HG03460 (cell line): ENCODE measurements at regions not wholly inside any gene's neighbourhood (a gene's known extent, or its start where the extent isn't known, plus 50 kb on each side); places are given as distances from the start of the nearest gene placed in this dataset.

Experiments used
- ATAC-seq: cut with Tn5 transposase; IDR thresholded peaks from one replicate; pipeline ENCODE4 v1.9.1; 2021; ENCODE audit not compliant: unreplicated experiment

- ATAC-seq: no peak
Measured at GRCh38 chr1:216927633-216928032, 204.4 kb upstream of the ESRRG start.

GRCh38 chr1:216926720-216927510 lies 203.7 kb upstream of the ESRRG start:
- no peak for ATAC-seq

- ATAC-seq: no peak
Measured at GRCh38 chr1:216925962-216926625, 202.9 kb upstream of the ESRRG start.

GRCh38 chr1:216924732-216925131 lies 201.5 kb upstream of the ESRRG start:
- ATAC-seq: no peak

- no peak for ATAC-seq
Measured at GRCh38 chr1:216923601-216924000, 200.4 kb upstream of the ESRRG start.

- no peak for ATAC-seq
Measured at GRCh38 chr1:216922406-216922805, 199.2 kb upstream of the ESRRG start.

DNA sequence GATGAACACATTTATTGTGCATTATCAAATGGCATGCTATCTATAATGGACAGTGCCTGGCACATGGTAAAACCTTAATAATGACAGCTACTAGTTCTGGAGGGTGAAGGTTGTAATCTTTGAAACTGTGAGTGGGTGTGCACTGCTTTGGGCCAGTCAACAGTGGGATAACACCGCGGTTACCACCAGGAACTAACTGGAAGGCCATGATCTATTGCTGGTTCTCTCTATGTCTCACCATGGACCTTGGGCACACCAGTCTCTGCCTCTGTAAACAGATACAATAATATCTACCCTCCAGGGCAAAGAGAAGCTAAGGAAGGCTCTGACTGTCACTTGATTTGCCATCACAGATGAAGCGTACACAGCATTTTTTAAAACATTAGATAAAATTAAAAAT lies 198.6 kb upstream of the ESRRG start:
- ATAC-seq: no peak

DNA sequence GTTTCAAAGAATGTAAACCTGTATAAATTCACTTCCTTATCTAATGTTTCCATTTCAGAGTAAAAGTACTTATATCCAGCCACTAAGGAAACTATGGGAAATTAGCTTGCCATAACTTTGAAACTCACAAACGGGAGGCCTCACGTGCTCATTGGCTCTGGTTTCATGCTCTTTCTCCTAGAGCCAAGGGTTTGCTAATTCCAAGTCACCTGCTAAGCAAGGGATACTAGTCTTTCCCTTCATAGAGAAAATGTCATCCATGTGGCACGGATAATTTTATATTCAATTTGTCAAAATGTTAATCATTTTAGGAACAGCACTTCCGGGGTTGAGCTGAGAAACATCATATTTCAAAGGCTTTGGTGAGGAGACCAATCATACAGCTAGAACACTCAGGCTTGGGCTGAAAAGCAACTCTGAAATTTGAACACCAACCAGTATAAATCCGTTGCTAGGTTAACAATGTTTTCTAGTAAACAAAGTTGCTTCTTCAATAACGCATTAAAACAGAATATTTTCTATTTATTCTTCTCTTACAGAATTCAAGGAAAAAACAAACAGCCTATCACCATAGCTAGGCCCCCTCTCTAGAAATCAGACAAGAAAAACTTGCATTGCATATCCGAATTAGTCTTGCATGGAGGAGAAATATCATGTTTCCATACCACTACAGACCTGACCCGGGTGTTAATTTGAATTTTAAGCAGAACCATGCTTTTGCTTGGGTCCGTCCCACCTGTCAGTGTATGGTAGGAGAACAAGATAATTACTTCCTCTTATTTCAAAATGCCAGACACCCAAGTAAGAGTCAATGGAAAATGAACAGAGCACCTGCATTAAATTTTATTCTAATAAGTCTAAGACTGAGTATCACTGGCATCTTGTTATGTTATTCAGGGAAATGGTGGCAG lies 196.1 kb upstream of the ESRRG start:
- no peak for ATAC-seq

DNA sequence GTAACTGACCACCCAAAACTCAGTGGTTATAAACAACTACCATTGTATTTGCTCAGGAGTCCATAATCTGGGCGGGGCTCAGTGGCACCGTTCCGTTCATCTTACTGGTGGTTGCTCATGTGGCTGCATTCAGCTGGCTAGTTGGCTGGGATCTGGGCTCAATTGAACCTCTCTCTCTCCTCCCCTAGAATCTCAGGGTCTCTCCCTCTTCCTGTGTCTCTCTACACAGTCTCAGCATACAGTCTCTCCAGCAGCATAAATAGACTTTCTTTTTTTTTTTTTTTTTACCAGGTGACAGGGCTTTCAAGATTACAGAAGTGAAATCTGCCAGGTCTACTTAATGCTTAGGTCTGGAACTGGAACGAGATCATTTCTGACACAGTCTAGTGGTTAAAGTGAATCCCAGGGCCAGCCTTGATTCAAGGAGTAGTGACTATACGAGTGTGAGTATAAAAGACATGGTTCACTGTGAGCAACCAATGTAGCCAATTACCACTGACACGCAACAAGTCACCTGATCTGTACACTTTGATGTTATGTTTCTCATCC lies 193.7 kb upstream of the ESRRG start:
- no peak for ATAC-seq

GRCh38 chr1:216914974-216915373 lies 191.7 kb upstream of the ESRRG start:
- no peak for ATAC-seq

GRCh38 chr1:216913976-216914375 lies 190.7 kb upstream of the ESRRG start:
- ATAC-seq: no peak

DNA sequence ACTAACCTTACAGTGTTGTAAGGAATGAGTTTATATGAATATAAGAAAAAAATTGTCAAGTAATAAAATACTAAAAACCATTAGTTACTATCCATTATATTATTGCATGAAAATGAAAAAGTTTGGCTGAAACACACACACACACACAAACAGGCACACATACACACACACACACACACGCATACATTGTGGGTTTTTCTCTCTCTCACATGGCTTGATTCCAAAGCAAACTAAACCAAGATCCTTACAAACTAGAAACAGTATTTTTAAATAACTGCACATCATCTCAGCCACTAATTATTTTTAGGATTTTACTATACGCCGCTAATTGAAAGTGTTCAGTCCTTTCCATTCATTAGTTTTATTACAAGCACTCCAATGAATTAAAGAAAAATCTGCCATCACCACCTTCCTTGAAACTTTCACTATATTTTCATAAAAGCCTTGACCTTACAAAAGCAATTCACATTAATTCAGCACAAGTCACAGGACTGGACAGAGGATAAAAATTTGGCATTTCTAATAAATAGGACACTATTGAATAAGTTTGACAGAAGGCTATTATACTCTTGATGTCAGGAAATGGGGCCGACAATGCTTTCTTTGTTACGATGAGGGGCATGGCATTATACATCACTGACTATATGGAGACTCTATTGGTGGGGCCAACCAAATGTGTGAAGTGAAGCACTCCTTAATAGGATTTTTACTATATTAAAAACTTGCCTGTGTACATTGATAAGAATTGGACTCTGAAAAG lies 187.0 kb upstream of the ESRRG start:
- no peak for ATAC-seq

DNA sequence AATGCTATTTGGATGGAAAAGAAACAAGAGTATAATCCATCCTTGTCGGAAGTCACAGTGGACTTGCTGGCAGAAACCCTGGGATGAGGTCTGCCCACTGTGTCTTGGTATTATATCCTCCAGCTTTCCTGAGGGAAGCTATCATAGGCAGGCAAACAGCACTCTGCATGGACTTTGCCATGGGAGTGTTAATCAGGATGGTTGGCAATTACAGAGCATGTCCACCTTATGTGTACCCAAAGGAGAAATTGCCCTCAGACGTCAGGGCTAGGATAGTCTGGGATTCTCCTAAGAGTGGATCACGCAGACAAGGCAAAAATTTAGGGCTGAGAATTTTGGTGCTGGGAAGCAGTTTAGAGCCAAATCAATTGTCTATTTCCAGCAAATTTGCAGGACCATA lies 184.9 kb upstream of the ESRRG start:
- no peak for ATAC-seq

DNA sequence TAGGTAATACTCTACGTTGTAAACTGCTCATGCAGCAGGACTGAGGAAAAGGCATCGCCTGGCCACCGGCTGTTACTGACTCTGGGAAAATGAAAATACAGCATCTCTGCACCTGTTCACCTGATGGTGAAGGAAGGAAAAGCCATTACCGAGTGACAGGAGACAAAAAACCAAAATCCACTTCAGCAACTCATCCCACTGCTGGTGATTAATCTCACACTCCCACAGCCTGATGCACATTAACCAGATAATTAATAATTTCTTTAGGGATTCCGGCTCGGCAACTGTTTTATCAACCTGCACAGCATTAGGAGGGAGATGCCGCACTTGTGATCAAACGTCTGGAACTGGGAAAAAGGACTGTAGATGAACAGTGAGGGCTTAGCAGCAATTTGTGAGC lies 183.9 kb upstream of the ESRRG start:
- ATAC-seq: no peak

- no peak for ATAC-seq
Measured at GRCh38 chr1:216905781-216906180, 182.6 kb upstream of the ESRRG start.

- ATAC-seq: no peak
Measured at GRCh38 chr1:216905137-216905536, 181.9 kb upstream of the ESRRG start.

GRCh38 chr1:216904471-216904870 lies 181.2 kb upstream of the ESRRG start:
- no peak for ATAC-seq

DNA sequence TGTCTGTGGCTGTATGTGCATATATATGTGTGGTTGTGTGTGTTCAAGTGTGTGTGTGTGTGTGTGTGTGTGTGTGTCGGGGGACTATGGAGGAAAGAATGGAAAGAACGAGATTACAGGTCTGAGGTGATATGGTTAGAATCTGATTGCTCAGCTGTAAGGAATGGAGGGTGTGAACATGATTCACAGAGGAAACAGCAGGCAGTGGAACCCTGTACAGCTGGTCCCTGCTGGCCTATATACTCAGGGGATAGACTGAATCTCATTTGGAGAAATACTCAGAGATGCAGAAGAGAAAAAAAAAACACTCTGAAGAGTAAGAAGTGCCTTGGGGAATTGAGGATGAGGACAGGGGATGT lies 180.1 kb upstream of the ESRRG start:
- ATAC-seq: no peak

DNA sequence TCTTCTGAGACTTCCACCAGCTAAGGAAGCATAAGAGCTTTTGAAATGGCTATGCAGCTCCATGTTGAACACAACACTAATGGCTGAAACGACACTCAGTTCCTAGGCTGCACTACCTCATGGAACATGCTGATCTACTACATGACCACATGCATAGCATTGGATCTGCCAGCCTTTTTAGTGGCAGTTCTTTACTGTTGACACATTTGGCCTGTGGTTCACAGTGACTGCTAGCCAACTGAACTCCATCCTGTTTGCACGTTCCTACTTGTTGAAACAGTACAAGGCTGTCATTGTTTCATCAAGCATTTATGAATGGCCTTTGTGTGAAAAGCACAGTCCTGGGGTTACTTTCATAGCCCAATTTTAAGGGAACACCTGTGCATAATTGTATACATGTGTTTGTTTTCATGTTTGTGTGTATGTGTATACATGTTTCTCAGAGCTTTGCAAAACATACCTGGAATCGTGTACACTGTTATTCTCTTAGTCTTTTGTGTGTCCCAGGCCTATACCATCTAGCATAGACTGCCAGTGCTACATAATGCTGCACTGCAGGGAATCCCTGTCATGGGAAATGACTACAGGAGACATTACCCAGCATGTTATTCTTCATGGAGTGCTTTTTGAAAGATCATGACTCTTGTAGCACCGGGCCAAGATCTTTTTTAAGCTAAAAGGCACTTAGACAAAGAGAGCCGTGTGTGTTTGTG lies 179.6 kb upstream of the ESRRG start:
- no peak for ATAC-seq

DNA sequence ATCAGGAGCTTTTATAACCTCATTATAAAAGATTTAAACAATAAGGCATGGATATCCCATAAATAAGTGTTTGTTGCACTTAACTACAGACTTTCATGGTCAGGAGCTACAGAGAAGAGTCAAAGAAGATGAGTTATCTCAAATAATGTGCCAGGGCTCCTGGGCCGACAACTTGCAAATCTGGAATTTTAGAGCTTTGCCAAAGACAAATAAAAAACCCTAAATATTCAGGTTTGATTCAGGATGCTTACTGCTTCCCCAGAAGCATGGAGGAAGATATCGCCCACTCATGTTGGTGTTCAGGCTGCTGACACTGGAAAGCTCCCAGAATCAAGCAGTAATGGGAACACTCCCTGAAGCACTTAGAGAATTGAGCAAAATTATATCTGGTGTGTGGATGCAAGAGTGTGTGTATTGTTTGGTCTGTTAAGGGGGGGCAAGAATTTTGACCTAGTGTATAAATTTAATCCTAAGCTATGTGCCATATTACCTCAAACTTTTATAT lies 176.9 kb upstream of the ESRRG start:
- ATAC-seq: no peak
